Keratinocyte (primary cell): ENCODE measurements at regions not wholly inside any gene's neighbourhood (a gene's known extent, or its start where the extent isn't known, plus 50 kb on each side); places are given as distances from the start of the nearest gene placed in this dataset.

ENCODE experiments used
- DNase-seq: peaks from one replicate; pipeline ENCODE4 v3.0.0-alpha.2; 2011; ENCODE audit warnings: low read depth, missing footprints, low spot score
- FAIRE-seq: peaks from 2 replicates; lab custom pipeline; 2011; peaks lifted over from hg19 to GRCh38; lab: Jason Lieb, UNC
- H2AFZ ChIP-seq: 2 replicates; pipeline ENCODE4 v1.6.0; 2012; ENCODE audit warnings: low read length, control low read depth, inconsistent platforms; ENCODE audit not compliant: control insufficient read depth
- H3K27ac ChIP-seq: 2 replicates; pipeline ENCODE4 v1.5.1; 2011; ENCODE audit warnings: low read length; ENCODE audit not compliant: control insufficient read depth, insufficient read depth
- H3K27me3 ChIP-seq: 3 replicates; pipeline ENCODE4 v1.6.0; 2011; ENCODE audit warnings: low read length; ENCODE audit not compliant: control insufficient read depth, insufficient read depth; ENCODE audit errors: extremely low read depth
- H3K36me3 ChIP-seq, 2 experiments: 2 replicates in 1 of 2; 3 replicates in 1 of 2; pipeline ENCODE4 v1.5.1; 2011; ENCODE audit warnings: low read length in 2 of 2, mild to moderate bottlenecking in 1 of 2; ENCODE audit not compliant: control insufficient read depth in 2 of 2, insufficient read depth in 2 of 2; ENCODE audit errors: extremely low read depth in 1 of 2
- H3K4me1 ChIP-seq: 3 replicates; pipeline ENCODE4 v1.5.1; 2011; ENCODE audit warnings: low read length; ENCODE audit not compliant: control insufficient read depth, insufficient read depth; ENCODE audit errors: extremely low read depth
- H3K4me2 ChIP-seq: 3 replicates; pipeline ENCODE4 v1.6.0; 2011; ENCODE audit warnings: low read depth, low read length; ENCODE audit not compliant: control insufficient read depth, insufficient read depth; ENCODE audit errors: extremely low read depth
- H3K4me3 ChIP-seq, 3 experiments: fragments of 200-600 bp in 1 of 3; sonication (generic) in 1 of 3; 2 replicates in 2 of 3; 3 replicates in 1 of 3; pipeline ENCODE4 v1.5.1; 2011 to 2016; ENCODE audit warnings: low read length in 3 of 3, mild to moderate bottlenecking in 3 of 3, control low read depth in 2 of 3, inconsistent platforms in 1 of 3, low read depth in 1 of 3, mixed read lengths in 1 of 3, mixed run types in 1 of 3, moderate library complexity in 1 of 3; ENCODE audit not compliant: control insufficient read depth in 2 of 3, insufficient read depth in 2 of 3; ENCODE audit errors: extremely low read depth in 1 of 3
- H3K79me2 ChIP-seq: 2 replicates; pipeline ENCODE4 v1.6.0; 2012; ENCODE audit warnings: low read length; ENCODE audit not compliant: control insufficient read depth, insufficient read depth
- H3K9ac ChIP-seq: 3 replicates; pipeline ENCODE4 v1.6.0; 2011; ENCODE audit warnings: low read length; ENCODE audit not compliant: control insufficient read depth, insufficient read depth; ENCODE audit errors: extremely low read depth
- H3K9me1 ChIP-seq: 3 replicates; pipeline ENCODE4 v1.6.0; 2011; ENCODE audit warnings: low read length; ENCODE audit not compliant: control insufficient read depth, insufficient read depth; ENCODE audit errors: extremely low read depth
- H3K9me3 ChIP-seq: 2 replicates; pipeline ENCODE4 v1.5.1; 2012; ENCODE audit warnings: low read depth, low read length; ENCODE audit not compliant: control insufficient read depth
- H4K20me1 ChIP-seq: 3 replicates; pipeline ENCODE4 v1.6.0; 2011; ENCODE audit warnings: low read length; ENCODE audit not compliant: control insufficient read depth, insufficient read depth; ENCODE audit errors: extremely low read depth
- EZH2 ChIP-seq: IDR thresholded peaks from one replicate; pipeline ENCODE4 v1.6.1; 2012; ENCODE audit warnings: inconsistent platforms, mild to moderate bottlenecking, low read length, moderate library complexity
- dilution Hi-C: fragments of 300-500 bp; cut with MboI; formaldehyde crosslinking; loops from one replicate; pipeline ENCODE4 v1.7.0; 2020; ENCODE audit warnings: low sequenced_read_pairs; ENCODE audit not compliant: extremely low pct_ligation_motif_present
- TF ChIP-seq, protein P1 (sequence below), 3 experiments: IDR thresholded peaks in 1 of 3; conservative IDR thresholded peaks in 1 of 3; optimal IDR thresholded peaks in 1 of 3; 2 replicates in 2 of 3; 3 replicates in 1 of 3; pipeline versions ENCODE3 to v1.5.1; 2011; ENCODE audit warnings: low read length in 3 of 3, mild to moderate bottlenecking in 3 of 3, moderate library complexity in 2 of 3, control low read depth in 1 of 3, inconsistent platforms in 1 of 3; ENCODE audit not compliant: insufficient read depth in 2 of 3; ENCODE audit errors: extremely low read depth in 1 of 3

- H3K36me3 ChIP-seq = no peaks in the 10 kb centered on the region
- dilution Hi-C loops = no loop called here
- no peak overlapping the region for H3K4me3 ChIP-seq
- no peaks in the 10 kb centered on the region for H3K9me1 ChIP-seq
- no peak overlapping the region for H3K27ac ChIP-seq
- no peaks in the 10 kb centered on the region for H3K79me2 ChIP-seq
- H3K4me1 ChIP-seq = no peaks in the 10 kb centered on the region
- DNase-seq (no peak), FAIRE-seq (no peak)
- no peaks in the 10 kb centered on the region for H3K9me3 ChIP-seq
- H3K27me3 ChIP-seq = no peaks in the 10 kb centered on the region
- TF ChIP-seq EZH2 = no peak
- TF ChIP-seq, protein P1, sequence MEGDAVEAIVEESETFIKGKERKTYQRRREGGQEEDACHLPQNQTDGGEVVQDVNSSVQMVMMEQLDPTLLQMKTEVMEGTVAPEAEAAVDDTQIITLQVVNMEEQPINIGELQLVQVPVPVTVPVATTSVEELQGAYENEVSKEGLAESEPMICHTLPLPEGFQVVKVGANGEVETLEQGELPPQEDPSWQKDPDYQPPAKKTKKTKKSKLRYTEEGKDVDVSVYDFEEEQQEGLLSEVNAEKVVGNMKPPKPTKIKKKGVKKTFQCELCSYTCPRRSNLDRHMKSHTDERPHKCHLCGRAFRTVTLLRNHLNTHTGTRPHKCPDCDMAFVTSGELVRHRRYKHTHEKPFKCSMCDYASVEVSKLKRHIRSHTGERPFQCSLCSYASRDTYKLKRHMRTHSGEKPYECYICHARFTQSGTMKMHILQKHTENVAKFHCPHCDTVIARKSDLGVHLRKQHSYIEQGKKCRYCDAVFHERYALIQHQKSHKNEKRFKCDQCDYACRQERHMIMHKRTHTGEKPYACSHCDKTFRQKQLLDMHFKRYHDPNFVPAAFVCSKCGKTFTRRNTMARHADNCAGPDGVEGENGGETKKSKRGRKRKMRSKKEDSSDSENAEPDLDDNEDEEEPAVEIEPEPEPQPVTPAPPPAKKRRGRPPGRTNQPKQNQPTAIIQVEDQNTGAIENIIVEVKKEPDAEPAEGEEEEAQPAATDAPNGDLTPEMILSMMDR (optimal IDR thresholded peaks at IDR 0.05 in 1 of 3, IDR thresholded peaks at IDR 0.05 in 1 of 3, conservative IDR thresholded peaks at IDR 0.05 in 1 of 3; ENCODE audit: extremely low read depth in 1 of 3, insufficient read depth in 2 of 3, low read length in 3 of 3) = no peak
- H3K9ac ChIP-seq = no peak overlapping the region
- H3K4me2 ChIP-seq = no peak overlapping the region
- no peak overlapping the region for H2AFZ ChIP-seq
- H4K20me1 ChIP-seq = no peaks in the 10 kb centered on the region
Observed at GRCh38 chr16:61233713-61234112, 802.5 kb downstream of the CDH8 start.

- TF ChIP-seq EZH2 = no peak
- TF ChIP-seq, protein P1 (optimal IDR thresholded peaks at IDR 0.05 in 1 of 3, IDR thresholded peaks at IDR 0.05 in 1 of 3, conservative IDR thresholded peaks at IDR 0.05 in 1 of 3; ENCODE audit: extremely low read depth in 1 of 3, insufficient read depth in 2 of 3, low read length in 3 of 3) = no peak
- Histone ChIP-seq H4K20me1 (no peaks in the 10 kb centered on the region), H3K27ac (no peak overlapping the region), H3K9me3 (no peaks in the 10 kb centered on the region), H3K4me1 (no peaks in the 10 kb centered on the region), H3K4me3 (no peak overlapping the region), H3K36me3 (no peaks in the 10 kb centered on the region), H3K9ac (no peak overlapping the region), H2AFZ (no peak overlapping the region), H3K79me2 (no peaks in the 10 kb centered on the region), H3K9me1 (no peaks in the 10 kb centered on the region), H3K4me2 (no peak overlapping the region), H3K27me3 (no peaks in the 10 kb centered on the region)
- dilution Hi-C loops = no loop called here
- no peak for FAIRE-seq
- DNase-seq = no peak
Observed at GRCh38 chr16:61228371-61228770, 807.9 kb downstream of the CDH8 start.
